GM12875 (cell line): ENCODE measurements at regions not wholly inside any gene's neighbourhood (a gene's known extent, or its start where the extent isn't known, plus 50 kb on each side); places are given as distances from the start of the nearest gene placed in this dataset.

ENCODE experiments used
- H3K4me3 ChIP-seq: one replicate; pipeline ENCODE4 v1.5.1; 2011; ENCODE audit warnings: low read depth, low read length, control low read depth
- TF ChIP-seq, protein P1 (sequence below): IDR thresholded peaks from 2 replicates; pipeline ENCODE4 v1.5.1; 2011; ENCODE audit warnings: low read depth, mild to moderate bottlenecking, control low read depth, inconsistent platforms, low read length, moderate library complexity, borderline replicate concordance; ENCODE audit not compliant: insufficient read depth

DNA sequence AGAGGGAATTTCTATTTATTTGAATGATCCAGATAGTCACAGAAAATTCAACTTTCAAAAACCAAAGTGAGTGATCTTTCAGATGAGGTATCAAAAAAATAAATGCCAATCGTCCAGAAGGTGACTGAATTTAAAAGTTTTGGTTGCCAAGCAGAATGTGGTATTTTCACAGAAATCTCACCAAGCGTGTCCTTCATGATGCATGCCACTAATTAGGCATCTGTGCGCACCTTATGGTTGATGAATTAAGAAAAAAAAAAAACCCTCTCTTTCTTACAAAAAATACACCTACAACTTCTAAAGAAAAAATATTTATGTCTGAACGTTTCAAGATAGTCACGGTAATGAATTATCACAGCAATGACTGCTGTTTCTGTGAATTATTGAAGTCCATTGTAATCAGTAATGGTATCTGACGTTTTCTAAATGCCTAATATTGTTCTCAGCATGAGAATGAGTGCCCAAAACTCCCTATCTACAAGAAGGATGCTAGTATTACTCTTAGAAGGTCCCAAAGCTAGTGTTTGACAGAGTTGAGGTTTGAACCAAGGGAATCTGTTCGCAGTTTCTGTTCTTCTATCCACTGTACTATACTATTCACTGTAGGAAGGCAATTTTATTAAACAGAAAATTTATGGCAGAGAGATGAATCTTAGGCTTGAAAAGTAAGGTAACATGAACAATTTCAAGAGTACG lies 219.6 kb upstream of the NETO1 start:
- TF ChIP-seq, protein P1, sequence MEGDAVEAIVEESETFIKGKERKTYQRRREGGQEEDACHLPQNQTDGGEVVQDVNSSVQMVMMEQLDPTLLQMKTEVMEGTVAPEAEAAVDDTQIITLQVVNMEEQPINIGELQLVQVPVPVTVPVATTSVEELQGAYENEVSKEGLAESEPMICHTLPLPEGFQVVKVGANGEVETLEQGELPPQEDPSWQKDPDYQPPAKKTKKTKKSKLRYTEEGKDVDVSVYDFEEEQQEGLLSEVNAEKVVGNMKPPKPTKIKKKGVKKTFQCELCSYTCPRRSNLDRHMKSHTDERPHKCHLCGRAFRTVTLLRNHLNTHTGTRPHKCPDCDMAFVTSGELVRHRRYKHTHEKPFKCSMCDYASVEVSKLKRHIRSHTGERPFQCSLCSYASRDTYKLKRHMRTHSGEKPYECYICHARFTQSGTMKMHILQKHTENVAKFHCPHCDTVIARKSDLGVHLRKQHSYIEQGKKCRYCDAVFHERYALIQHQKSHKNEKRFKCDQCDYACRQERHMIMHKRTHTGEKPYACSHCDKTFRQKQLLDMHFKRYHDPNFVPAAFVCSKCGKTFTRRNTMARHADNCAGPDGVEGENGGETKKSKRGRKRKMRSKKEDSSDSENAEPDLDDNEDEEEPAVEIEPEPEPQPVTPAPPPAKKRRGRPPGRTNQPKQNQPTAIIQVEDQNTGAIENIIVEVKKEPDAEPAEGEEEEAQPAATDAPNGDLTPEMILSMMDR: no peak
- H3K4me3 ChIP-seq: no peak overlapping the region

- H3K4me3 ChIP-seq: no peak overlapping the region
- TF ChIP-seq, protein P1: no peak
Measured at GRCh38 chr18:73079920-73080319, 212.1 kb upstream of the NETO1 start.

GRCh38 chr18:73060666-73061288 lies 193.0 kb upstream of the NETO1 start:
- TF ChIP-seq, protein P1: no peak
- no peak overlapping the region for H3K4me3 ChIP-seq

- TF ChIP-seq, protein P1: no peak
Measured at GRCh38 chr18:73059280-73059679, 191.5 kb upstream of the NETO1 start.

GRCh38 chr18:73047688-73048087 lies 179.9 kb upstream of the NETO1 start:
- TF ChIP-seq, protein P1: no peak
- no peak overlapping the region for H3K4me3 ChIP-seq

More at GRCh38 chr18:73059280-73059679, 191.5 kb upstream of the NETO1 start:
- no peak overlapping the region for H3K4me3 ChIP-seq

DNA sequence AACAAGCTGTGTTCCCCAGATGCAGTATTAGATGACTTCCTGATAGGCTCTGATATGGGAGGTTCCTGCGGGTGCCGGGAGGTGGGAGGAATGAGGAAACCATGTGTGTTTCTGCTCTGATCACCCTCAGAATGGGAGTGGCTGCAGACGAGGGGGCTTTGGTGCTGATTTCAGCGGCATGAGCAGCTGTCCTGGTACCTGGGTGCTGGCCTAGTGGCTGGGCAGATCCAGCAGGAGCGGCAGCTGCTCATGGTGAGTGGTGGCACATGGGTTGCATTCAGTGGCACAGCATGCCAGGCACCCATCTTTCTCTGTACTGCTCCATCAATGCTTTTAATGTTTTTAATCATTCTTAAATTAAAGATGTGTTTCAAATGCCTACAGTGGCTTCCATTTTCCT lies 177.2 kb upstream of the NETO1 start:
- TF ChIP-seq, protein P1: no peak
- no peak overlapping the region for H3K4me3 ChIP-seq

DNA sequence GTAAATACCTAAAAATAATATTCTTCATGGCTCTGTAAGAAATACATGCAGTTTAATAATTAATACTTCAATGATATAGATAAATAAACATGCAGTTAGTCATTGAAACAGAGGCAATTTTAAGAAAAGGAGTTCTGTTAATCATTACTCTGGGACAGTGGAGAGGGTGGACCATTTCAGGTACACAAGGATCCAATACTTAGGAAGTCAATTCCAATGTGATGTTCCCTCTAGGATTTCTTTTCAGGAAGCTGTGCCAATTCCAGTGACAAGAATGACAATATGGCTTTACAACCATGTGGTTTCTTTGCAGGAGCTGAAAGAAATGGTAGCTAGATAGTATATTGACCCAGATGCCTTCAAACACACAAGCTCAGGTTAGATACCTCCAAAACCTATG lies 175.8 kb upstream of the NETO1 start:
- TF ChIP-seq, protein P1: no peak
- no peak overlapping the region for H3K4me3 ChIP-seq
